ENCODE measurements at regions not wholly inside any gene's neighbourhood (a gene's known extent, or its start where the extent isn't known, plus 50 kb on each side); places are given as distances from the start of the nearest gene placed in this dataset.

DNA sequence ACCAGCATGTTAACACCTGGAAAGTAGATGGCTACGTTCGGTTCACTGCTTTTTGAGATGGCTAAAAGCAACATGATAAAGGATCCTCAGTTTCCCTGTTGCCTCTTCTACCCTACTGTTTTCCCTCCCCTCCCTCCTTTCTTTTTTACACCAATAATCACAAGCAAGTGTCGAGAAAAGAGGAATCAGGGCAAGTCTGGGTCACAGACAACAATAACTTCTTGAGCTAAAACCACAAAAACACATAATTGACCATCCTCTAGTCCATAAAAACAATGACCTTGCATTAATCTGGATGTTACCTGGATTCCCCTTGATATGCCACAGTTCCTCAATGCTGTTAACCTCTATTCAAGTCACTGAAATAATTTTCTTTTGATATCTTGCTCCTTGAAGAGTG is 736.6 kb upstream of the GCFC2 start:
- no peaks in the 10 kb centered on the region for H4K20me1 ChIP-seq (ENCODE audit: insufficient read depth)
- WGBS (ENCODE audit: low lambda C conversion rate): 29% methylated on average over 3 of the region's 3 CpGs
- no peak for DNase-seq

More for the DNA sequence above, 736.6 kb upstream of the GCFC2 start:
- H3K9ac ChIP-seq: no peak overlapping the region
- CTCF ChIA-PET: interaction anchor here (0.7 kb wide), 1 partner anchor 36 kb away, joined by 3 read pairs; no protein-coding TSS in a partner anchor
- no peak overlapping the region for H3K27ac ChIP-seq (ENCODE audit: low read depth in 2 of 2, low read length in 1 of 2)
- H3K36me3 ChIP-seq (replicated peaks in 1 of 2; ENCODE audit: control insufficient read depth in 1 of 2, insufficient read depth in 2 of 2, low read length in 1 of 2): no peaks in the 10 kb centered on the region
- no peak overlapping the region for H3K4me3 ChIP-seq (ENCODE audit: low read depth in 2 of 2, low read length in 1 of 2)
- no peak overlapping the region for H2AFZ ChIP-seq (ENCODE audit: low read depth)
- POLR2A ChIA-PET: no interaction called here
- H3F3A ChIP-seq (replicated peaks; ENCODE audit: insufficient read depth): no peaks in the 10 kb centered on the region
- no peak for TF ChIP-seq GABPA (IDR thresholded peaks at IDR 0.05; ENCODE audit: low read depth)
- TF ChIP-seq, protein P1, sequence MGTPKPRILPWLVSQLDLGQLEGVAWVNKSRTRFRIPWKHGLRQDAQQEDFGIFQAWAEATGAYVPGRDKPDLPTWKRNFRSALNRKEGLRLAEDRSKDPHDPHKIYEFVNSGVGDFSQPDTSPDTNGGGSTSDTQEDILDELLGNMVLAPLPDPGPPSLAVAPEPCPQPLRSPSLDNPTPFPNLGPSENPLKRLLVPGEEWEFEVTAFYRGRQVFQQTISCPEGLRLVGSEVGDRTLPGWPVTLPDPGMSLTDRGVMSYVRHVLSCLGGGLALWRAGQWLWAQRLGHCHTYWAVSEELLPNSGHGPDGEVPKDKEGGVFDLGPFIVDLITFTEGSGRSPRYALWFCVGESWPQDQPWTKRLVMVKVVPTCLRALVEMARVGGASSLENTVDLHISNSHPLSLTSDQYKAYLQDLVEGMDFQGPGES (IDR thresholded peaks at IDR 0.05; ENCODE audit: low read depth, low read length): no peak
- TF ChIP-seq, protein P2, sequence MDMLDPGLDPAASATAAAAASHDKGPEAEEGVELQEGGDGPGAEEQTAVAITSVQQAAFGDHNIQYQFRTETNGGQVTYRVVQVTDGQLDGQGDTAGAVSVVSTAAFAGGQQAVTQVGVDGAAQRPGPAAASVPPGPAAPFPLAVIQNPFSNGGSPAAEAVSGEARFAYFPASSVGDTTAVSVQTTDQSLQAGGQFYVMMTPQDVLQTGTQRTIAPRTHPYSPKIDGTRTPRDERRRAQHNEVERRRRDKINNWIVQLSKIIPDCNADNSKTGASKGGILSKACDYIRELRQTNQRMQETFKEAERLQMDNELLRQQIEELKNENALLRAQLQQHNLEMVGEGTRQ (IDR thresholded peaks at IDR 0.05; ENCODE audit: borderline replicate concordance, low read depth, low read length): no peak
- no peak for TF ChIP-seq ELF1 (IDR thresholded peaks at IDR 0.05)
- TF ChIP-seq, protein P3, sequence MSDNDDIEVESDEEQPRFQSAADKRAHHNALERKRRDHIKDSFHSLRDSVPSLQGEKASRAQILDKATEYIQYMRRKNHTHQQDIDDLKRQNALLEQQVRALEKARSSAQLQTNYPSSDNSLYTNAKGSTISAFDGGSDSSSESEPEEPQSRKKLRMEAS (IDR thresholded peaks at IDR 0.05; ENCODE audit: low read depth): no peak
- no peak for TF ChIP-seq JUND (IDR thresholded peaks at IDR 0.05)
- no peak for TF ChIP-seq FOXJ3 (CRISPR knock-in tag; IDR thresholded peaks at IDR 0.05)
- TF ChIP-seq RXRA (IDR thresholded peaks at IDR 0.05; ENCODE audit: borderline replicate concordance, low read depth): no peak
- TF ChIP-seq, protein P4, sequence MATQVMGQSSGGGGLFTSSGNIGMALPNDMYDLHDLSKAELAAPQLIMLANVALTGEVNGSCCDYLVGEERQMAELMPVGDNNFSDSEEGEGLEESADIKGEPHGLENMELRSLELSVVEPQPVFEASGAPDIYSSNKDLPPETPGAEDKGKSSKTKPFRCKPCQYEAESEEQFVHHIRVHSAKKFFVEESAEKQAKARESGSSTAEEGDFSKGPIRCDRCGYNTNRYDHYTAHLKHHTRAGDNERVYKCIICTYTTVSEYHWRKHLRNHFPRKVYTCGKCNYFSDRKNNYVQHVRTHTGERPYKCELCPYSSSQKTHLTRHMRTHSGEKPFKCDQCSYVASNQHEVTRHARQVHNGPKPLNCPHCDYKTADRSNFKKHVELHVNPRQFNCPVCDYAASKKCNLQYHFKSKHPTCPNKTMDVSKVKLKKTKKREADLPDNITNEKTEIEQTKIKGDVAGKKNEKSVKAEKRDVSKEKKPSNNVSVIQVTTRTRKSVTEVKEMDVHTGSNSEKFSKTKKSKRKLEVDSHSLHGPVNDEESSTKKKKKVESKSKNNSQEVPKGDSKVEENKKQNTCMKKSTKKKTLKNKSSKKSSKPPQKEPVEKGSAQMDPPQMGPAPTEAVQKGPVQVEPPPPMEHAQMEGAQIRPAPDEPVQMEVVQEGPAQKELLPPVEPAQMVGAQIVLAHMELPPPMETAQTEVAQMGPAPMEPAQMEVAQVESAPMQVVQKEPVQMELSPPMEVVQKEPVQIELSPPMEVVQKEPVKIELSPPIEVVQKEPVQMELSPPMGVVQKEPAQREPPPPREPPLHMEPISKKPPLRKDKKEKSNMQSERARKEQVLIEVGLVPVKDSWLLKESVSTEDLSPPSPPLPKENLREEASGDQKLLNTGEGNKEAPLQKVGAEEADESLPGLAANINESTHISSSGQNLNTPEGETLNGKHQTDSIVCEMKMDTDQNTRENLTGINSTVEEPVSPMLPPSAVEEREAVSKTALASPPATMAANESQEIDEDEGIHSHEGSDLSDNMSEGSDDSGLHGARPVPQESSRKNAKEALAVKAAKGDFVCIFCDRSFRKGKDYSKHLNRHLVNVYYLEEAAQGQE (IDR thresholded peaks at IDR 0.05; ENCODE audit: low read depth, low read length): no peak
- TF ChIP-seq SMC3 (IDR thresholded peaks at IDR 0.05; ENCODE audit: low read depth, low read length): no peak
- no peak for TF ChIP-seq TCF12 (IDR thresholded peaks at IDR 0.05)
- TF ChIP-seq TAF1 (IDR thresholded peaks at IDR 0.05; ENCODE audit: borderline replicate concordance, low read depth, low read length): no peak
- no peak for TF ChIP-seq POLR2AphosphoS5 (IDR thresholded peaks at IDR 0.05; ENCODE audit: low read depth, low read length)
- no peak for TF ChIP-seq YY1 (IDR thresholded peaks at IDR 0.05; ENCODE audit: low read depth)
- TF ChIP-seq, protein P5, sequence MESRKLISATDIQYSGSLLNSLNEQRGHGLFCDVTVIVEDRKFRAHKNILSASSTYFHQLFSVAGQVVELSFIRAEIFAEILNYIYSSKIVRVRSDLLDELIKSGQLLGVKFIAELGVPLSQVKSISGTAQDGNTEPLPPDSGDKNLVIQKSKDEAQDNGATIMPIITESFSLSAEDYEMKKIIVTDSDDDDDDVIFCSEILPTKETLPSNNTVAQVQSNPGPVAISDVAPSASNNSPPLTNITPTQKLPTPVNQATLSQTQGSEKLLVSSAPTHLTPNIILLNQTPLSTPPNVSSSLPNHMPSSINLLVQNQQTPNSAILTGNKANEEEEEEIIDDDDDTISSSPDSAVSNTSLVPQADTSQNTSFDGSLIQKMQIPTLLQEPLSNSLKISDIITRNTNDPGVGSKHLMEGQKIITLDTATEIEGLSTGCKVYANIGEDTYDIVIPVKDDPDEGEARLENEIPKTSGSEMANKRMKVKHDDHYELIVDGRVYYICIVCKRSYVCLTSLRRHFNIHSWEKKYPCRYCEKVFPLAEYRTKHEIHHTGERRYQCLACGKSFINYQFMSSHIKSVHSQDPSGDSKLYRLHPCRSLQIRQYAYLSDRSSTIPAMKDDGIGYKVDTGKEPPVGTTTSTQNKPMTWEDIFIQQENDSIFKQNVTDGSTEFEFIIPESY (IDR thresholded peaks at IDR 0.05; ENCODE audit: borderline replicate concordance, low read depth): no peak
- TF ChIP-seq RCOR1 (IDR thresholded peaks at IDR 0.05; ENCODE audit: low read length): no peak
- TF ChIP-seq NRF1 (IDR thresholded peaks at IDR 0.05; ENCODE audit: low read depth, low read length): no peak
- no peak for TF ChIP-seq EZH2phosphoT487 (IDR thresholded peaks at IDR 0.05; ENCODE audit: borderline replicate concordance, low read depth)
- no peak for TF ChIP-seq NFIC (IDR thresholded peaks at IDR 0.05; ENCODE audit: borderline replicate concordance)
- no peaks in the 10 kb centered on the region for H3K9me3 ChIP-seq
- H3K27me3 ChIP-seq (ENCODE audit: insufficient read depth): no peaks in the 10 kb centered on the region
- no peak overlapping the region for H3K4me2 ChIP-seq
- H3K79me2 ChIP-seq (ENCODE audit: insufficient read depth): no peaks in the 10 kb centered on the region
- H3K4me1 ChIP-seq (ENCODE audit: control insufficient read depth in 1 of 2, insufficient read depth in 2 of 2, low read depth in 1 of 2, low read length in 1 of 2): no peaks in the 10 kb centered on the region
- H3K9me2 ChIP-seq: no peaks in the 10 kb centered on the region
